ENCODE measurements at regions not wholly inside any gene's neighbourhood (a gene's known extent, or its start where the extent isn't known, plus 50 kb on each side); places are given as distances from the start of the nearest gene placed in this dataset.

DNA sequence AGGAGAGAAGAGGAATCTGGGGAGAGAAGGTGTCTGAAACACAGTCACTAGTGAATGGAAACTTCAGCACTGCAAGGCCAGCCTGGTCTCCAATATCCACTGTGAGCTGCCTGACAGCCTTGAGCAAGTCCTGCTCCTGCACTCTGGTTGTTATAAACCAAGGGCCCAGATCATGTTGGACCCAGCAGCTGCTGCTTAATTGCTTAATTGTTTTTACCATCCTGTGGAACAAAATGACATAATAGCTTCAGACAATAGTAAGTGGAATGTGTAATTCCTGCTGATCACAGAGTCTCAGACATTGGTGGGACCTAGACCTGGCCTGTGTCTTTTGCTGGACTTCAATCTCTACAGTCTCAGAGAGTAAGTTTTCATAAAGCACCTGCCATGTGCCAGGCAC lies 833.7 kb downstream of the TFAP2A start:
- Histone ChIP-seq H4K20me1 (replicated peaks; ENCODE audit: control insufficient read depth, extremely low read depth, insufficient read depth, low read length) (no peaks in the 10 kb centered on the region), H3K9me3 (replicated peaks; ENCODE audit: control insufficient read depth, insufficient read depth, low read length) (peaks cover 1% of the 10 kb centered on the region), H3K9me1 (replicated peaks; ENCODE audit: control insufficient read depth, extremely low read depth, insufficient read depth, low read length) (no peaks in the 10 kb centered on the region), H3K79me2 (ENCODE audit: control insufficient read depth, insufficient read depth, low read length) (no peaks in the 10 kb centered on the region), H2AFZ (ENCODE audit: low read depth, low read length) (no peak overlapping the region), H3K27me3 (ENCODE audit: control insufficient read depth in 2 of 2, insufficient read depth in 2 of 2, low read length in 2 of 2) (no peaks in the 10 kb centered on the region), H3K4me1 (ENCODE audit: control insufficient read depth, extremely low read depth, insufficient read depth, low read length) (no peaks in the 10 kb centered on the region), H3K4me2 (ENCODE audit: insufficient read depth, low read length) (no peak overlapping the region), H3K36me3 (ENCODE audit: control insufficient read depth in 2 of 2, extremely low read depth in 1 of 2, insufficient read depth in 2 of 2, low read length in 2 of 2) (no peaks in the 10 kb centered on the region), H3K4me3 (replicated peaks in 1 of 3; ENCODE audit: insufficient read depth in 1 of 3, low read depth in 1 of 3, low read length in 3 of 3) (no peak overlapping the region), H3K27ac (ENCODE audit: insufficient read depth, low read depth, low read length) (no peak overlapping the region), H3K9ac (replicated peaks; ENCODE audit: extremely low read depth, insufficient read depth, low read length) (no peak overlapping the region)
- dilution Hi-C loops (cut with MboI; ENCODE audit: extremely low pct_ligation_motif_present, low sequenced_read_pairs) (no loop called here), intact Hi-C loops (cut with micrococcal nuclease) (loop anchor here (5.0 kb wide), 1 partner anchor 79 kb away; no protein-coding TSS in a partner anchor)
- FAIRE-seq, result no peak
- TF ChIP-seq, protein P1, sequence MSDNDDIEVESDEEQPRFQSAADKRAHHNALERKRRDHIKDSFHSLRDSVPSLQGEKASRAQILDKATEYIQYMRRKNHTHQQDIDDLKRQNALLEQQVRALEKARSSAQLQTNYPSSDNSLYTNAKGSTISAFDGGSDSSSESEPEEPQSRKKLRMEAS (IDR thresholded peaks at IDR 0.05; ENCODE audit: insufficient read depth, insufficient read length), result no peak
- no peak for TF ChIP-seq FOS (IDR thresholded peaks at IDR 0.05; ENCODE audit: borderline replicate concordance, insufficient read depth, low read length)
- no peak for TF ChIP-seq POLR2AphosphoS5 (IDR thresholded peaks at IDR 0.05; ENCODE audit: insufficient read depth, low read depth, low read length)
- TF ChIP-seq, protein P2, sequence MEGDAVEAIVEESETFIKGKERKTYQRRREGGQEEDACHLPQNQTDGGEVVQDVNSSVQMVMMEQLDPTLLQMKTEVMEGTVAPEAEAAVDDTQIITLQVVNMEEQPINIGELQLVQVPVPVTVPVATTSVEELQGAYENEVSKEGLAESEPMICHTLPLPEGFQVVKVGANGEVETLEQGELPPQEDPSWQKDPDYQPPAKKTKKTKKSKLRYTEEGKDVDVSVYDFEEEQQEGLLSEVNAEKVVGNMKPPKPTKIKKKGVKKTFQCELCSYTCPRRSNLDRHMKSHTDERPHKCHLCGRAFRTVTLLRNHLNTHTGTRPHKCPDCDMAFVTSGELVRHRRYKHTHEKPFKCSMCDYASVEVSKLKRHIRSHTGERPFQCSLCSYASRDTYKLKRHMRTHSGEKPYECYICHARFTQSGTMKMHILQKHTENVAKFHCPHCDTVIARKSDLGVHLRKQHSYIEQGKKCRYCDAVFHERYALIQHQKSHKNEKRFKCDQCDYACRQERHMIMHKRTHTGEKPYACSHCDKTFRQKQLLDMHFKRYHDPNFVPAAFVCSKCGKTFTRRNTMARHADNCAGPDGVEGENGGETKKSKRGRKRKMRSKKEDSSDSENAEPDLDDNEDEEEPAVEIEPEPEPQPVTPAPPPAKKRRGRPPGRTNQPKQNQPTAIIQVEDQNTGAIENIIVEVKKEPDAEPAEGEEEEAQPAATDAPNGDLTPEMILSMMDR (IDR thresholded peaks at IDR 0.05; ENCODE audit: extremely low read depth in 1 of 2, insufficient read depth in 1 of 2, low read depth in 1 of 2, low read length in 2 of 2), result no peak
- TF ChIP-seq MYC (IDR thresholded peaks at IDR 0.05; ENCODE audit: low read depth, low read length), result no peak
- no peak for TF ChIP-seq EZH2 (IDR thresholded peaks at IDR 0.05; ENCODE audit: borderline replicate concordance, low read depth, low read length, severe bottlenecking)
- TF ChIP-seq POLR2A (IDR thresholded peaks at IDR 0.05; ENCODE audit: low read depth, low read length), result no peak
- no peak for TF ChIP-seq JUN (IDR thresholded peaks at IDR 0.05; ENCODE audit: borderline replicate concordance, insufficient read depth, insufficient read length, low read depth)
- TF ChIP-seq GATA2 (IDR thresholded peaks at IDR 0.05; ENCODE audit: insufficient read depth, insufficient read length, low read depth, low read length), result no peak
- no TSS peak for BruUV-seq (replicated peaks)
- peak; percentile 17 for DNase-seq (ENCODE audit: low read depth, low spot score)
- ChIA-PET CTCF (interaction anchor here (0.7 kb wide), 1 partner anchor 26 kb away, joined by 3 read pairs; no protein-coding TSS in a partner anchor), POLR2A (no interaction called here)
